C4-2B (cell line): ENCODE measurements at regions not wholly inside any gene's neighbourhood (a gene's known extent, or its start where the extent isn't known, plus 50 kb on each side); places are given as distances from the start of the nearest gene placed in this dataset.
"Not testable (repeated sequence)": the region's sequence is repeated elsewhere in the genome, so short reads cannot be mapped to it uniquely, and the experiment has no call there.

Experiments
- H3K27ac ChIP-seq: fragments of 450-650 bp; 2 replicates; pipeline ENCODE4 v1.5.1; 2017
- ZFX ChIP-seq: fragments of 450-650 bp; IDR thresholded peaks from 2 replicates; pipeline ENCODE4 v1.6.1; 2017
- TF ChIP-seq, protein P1 (sequence below): fragments of 450-650 bp; conservative IDR thresholded peaks from 2 replicates; pipeline ENCODE4 v1.5.1; 2017; ENCODE audit warnings: mild to moderate bottlenecking

DNA sequence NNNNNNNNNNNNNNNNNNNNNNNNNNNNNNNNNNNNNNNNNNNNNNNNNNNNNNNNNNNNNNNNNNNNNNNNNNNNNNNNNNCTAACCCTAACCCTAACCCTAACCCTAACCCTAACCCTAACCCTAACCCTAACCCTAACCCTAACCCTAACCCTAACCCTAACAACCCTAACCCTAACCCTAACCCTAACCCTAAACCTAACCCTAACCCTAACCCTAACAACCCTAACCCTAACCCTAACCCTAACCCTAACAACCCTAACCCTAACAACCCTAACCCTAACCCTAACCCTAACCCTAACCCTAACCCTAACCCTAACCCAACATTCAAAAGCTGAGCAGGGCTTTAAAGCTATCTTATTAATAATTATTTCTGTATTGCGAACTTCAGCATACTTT lies 182.5 kb upstream of the FAM20C start:
- not testable (repeated sequence) for H3K27ac ChIP-seq

DNA sequence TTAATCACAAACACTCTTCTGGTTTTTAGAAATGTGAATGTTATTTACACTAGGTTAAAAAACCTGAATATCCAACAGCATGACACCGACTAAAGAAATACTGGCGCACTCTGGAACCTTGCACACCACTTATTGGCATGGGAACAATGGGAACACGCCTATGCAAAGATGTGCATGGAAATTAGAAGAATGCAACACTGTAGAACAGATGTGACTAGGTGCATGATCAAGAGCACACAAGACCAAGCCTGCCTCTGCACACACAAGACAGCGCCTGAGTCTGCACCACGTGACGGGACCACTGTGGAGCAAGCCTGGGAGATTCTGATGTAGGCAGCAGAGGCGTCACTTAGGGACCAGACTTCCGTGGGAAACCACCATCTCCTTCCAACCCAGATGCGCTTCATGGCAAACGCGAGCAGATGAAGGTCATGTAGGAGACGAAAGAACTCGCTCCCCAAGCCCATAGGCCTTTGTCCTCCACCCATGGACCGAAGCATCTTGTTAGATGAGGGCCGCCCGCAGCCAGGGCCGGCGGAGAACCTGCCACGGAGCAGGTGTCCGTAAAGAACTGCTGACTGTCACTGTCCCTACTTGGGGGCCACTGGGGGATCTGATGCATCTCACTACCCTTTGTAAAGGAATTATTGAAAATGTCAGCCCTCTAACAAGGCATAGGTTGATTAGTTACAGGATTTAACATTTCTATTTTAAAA lies 159.6 kb upstream of the FAM20C start:
- not testable (repeated sequence) for H3K27ac ChIP-seq

DNA sequence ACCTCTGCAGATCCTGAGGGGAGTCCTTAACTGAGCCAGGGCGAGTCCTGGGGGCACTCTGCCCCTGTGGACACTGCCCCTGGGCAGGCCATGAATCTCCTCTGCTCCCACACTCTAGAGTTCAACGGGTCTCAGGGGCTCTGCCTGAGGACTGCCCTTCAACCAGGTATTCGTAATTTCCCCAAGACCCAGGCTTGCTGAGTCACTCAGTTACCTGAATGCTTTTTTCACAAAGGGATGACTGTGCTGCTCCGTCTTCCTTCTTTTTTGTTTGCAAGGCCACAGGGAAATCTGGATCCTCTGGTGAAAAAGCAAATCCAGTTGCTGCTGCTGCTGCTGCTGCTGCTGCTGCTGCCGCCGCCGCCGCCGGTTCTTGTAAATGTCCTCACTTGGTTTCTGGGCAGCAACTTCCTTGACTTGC lies 157.2 kb upstream of the FAM20C start:
- not testable (repeated sequence) for H3K27ac ChIP-seq

DNA sequence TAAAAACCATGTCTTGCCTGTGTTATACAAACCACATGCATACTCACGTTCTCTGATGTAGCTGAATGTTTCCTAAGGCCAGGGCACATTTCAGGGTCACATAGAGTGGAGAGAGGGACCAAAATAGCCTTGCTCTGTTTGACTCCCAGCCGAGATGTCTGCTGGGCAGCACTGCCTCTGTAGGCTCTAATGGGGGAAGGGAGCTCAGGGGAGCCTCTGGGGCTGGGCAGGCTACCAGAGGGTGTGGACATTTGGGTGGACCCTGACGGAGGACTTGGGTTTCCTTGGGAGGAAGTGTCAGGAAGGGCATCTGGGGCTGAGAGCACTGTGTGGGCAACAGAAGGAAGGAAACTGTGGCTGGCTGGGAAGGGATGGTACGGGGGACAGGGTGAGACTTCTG lies 155.8 kb upstream of the FAM20C start:
- not testable (repeated sequence) for H3K27ac ChIP-seq

DNA sequence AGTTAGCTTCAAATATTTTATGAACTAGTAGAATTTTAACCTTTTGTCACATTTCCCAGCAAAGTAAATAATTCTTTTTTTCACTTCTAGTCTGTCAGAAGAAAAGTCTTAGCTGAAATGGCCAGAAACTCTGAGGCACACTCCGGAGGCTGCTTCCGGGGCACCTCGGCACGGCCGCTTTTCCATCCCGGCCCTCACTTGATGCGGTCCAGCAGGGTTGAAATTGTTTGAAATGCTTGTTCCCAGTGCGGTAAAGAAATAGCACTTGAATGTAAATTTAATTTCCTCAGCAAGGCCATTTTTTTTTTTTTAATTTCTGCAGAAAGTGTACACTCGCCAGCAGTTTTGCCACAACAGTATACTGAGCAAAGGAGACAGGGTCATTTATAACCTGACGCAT lies 154.7 kb upstream of the FAM20C start:
- not testable (repeated sequence) for H3K27ac ChIP-seq

DNA sequence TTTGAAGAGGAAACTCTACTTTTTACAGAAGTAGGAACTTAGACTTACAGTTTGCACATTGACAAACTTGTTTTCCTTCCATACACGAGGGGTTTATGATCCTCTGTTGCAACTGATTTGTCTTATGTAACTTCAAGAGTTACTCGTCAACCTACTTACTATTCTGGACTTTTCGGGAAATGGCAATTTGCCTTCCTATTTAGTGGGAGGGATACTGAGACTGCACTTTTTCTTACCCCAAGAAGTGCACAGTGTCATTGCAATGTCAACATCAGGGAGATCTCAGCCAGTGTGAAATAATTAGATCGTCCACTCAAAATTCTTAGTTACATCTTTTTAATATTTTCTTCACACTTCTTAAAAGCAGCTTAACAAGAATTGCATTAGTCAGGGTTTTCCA lies 153.9 kb upstream of the FAM20C start:
- not testable (repeated sequence) for H3K27ac ChIP-seq

DNA sequence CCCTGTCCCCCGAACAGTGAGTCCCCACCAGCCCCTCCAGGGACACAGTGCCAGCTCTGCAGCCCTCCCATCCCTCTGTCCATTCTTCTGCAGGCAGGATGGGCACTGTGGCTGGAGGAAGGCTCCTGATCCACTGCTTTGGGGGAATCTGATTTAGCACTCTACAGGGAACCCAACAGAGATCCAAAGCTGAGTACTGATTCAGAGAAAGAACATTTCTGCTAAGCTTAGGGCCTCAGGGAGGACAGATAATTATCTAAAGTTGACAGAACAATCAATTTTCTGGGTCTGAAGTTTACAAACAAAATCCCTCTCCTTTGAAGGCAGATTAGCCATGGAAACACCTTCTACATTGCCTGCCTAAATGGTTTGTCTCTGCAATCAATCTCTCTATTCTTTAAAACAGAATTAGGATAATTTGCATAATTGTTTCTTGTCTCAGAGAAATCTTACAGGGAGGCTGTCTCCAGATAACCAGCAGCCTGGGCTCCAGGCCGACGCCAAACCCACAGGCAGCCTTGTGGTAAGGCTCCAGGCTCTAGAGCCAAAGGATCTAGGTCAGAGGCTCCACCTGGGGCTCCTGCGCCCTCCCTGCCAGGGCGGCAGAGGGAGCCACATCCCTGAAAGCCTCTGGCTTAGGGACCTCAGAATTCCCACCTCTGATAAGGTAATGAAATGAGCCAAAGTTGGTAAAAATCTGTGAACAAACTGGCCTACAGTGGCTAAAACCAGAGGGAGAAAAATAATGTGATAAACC lies 152.2 kb upstream of the FAM20C start:
- not testable (repeated sequence) for H3K27ac ChIP-seq

DNA sequence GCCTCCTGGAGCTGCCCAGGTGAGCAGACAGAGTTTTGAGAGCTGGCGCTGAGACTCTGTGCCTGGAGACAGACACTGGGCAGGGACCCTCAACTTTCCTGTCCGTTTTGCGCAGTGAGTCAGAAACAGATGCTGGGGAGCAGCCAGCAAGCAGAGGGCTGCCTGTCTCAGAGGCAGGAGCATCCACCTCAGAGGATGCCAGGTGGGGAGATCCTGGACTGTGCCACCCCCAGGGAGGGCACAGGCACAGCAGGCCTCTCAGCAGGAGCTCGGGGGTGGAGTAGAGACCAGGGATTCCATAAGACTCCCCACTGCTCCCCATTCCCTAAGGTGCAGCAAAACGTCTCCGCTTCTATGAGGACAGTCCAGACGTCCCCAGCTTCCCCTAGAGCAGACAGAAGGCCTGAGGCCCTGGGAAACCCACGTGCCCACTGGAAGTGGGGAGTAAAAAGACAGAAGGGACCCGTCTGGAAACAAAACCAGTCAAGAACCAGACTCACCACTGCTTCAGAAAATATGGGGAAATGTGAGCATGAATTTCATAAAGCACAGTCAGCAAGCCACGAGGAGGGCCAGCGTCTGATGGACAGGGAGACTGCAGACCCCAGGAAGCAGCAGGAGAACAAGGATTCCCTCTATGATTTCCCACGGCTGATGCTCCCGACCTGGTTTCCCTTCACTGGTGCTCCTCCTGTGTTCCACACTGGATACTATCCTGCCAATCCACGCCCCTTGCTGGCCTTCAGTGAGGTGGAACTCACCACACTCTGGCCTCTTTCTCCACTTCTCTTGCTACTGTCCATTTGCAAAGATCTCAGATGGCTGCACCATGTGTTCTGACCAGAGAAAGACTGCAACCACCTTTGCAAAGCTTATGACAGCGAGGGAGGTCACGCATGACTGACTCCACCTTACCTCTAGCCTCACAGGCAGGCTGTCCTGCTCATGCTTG lies 151.3 kb upstream of the FAM20C start:
- H3K27ac ChIP-seq, result no peak overlapping the region
- TF ChIP-seq, protein P1, sequence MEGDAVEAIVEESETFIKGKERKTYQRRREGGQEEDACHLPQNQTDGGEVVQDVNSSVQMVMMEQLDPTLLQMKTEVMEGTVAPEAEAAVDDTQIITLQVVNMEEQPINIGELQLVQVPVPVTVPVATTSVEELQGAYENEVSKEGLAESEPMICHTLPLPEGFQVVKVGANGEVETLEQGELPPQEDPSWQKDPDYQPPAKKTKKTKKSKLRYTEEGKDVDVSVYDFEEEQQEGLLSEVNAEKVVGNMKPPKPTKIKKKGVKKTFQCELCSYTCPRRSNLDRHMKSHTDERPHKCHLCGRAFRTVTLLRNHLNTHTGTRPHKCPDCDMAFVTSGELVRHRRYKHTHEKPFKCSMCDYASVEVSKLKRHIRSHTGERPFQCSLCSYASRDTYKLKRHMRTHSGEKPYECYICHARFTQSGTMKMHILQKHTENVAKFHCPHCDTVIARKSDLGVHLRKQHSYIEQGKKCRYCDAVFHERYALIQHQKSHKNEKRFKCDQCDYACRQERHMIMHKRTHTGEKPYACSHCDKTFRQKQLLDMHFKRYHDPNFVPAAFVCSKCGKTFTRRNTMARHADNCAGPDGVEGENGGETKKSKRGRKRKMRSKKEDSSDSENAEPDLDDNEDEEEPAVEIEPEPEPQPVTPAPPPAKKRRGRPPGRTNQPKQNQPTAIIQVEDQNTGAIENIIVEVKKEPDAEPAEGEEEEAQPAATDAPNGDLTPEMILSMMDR, result no peak
- TF ChIP-seq ZFX, result no peak

DNA sequence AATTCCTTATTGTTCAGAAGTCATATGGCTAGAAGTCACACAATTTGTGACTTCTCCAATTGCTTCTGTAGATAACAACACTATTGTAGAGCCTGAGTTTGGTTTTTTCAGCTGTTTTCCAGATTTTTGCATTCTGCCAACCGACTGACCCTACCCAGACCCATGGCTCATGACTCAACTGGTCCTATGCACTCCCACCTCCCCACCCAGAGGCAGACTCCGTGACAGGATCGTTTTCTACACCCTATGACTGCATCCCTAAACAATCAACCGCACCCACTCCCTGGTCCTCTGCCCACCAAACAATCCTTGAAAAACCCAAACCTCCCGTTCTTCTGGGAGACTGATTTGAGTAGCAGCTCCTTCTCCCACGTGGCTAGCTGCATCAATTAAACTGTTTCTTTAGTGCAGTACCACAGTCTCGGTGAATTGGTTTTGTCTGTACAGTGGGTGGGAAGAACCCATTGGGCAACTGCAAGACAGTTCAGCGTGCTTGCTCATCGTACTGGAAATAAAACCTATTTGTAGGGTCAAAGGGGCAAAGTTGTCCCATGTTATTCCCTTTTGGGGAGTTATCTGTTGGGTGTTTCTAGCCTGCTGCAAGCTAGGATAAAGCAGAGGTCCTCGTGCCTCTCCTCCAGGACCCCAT lies 150.3 kb upstream of the FAM20C start:
- TF ChIP-seq ZFX, result no peak
- TF ChIP-seq, protein P1, result no peak
- H3K27ac ChIP-seq, result no peak overlapping the region

DNA sequence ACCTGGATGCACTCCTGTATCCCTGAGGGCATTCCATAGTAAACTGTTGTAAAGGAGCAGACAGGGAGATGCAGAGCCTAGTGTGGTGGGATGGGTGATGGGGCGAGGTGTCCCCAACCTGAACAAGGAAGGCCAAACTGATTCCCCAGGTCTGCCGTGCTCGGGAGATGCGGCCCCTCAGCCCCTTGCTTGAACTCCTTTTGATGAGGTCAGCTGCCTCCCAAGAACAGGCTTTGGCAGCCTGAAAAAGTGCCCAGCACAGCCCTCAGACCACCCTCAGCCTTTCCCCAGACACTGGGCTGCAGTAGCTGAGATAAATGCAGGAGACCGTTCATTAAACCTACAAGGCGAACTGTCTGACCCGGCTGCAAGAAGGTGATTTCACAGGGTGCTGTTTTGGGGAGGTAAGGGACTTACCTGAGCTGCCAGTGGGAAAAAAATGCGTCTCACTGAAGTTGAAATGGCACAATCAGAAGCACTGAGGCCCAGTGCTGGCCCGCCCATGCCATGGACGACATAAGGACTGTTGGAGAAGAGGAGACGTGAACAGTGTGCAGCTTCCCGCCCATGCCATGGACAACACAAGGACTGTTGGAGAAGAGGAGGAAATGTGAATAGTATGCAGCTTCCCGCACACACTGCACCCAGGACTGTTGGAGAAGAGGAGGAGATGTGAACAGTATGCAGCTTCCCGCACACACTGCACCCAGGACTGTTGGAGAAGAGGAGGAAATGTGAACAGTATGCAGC lies 148.4 kb upstream of the FAM20C start:
- H3K27ac ChIP-seq, result no peak overlapping the region
- no peak for TF ChIP-seq ZFX
- TF ChIP-seq, protein P1, result no peak
